C4-2B (cell line): ENCODE measurements at regions not wholly inside any gene's neighbourhood (a gene's known extent, or its start where the extent isn't known, plus 50 kb on each side); places are given as distances from the start of the nearest gene placed in this dataset.
A peak's percentile ranks its signal among the peaks of the same experiment; 100 is the strongest.

ENCODE experiments used
- H3K27ac ChIP-seq: fragments of 450-650 bp; 2 replicates; pipeline ENCODE4 v1.5.1; 2017
- ZFX ChIP-seq: fragments of 450-650 bp; IDR thresholded peaks from 2 replicates; pipeline ENCODE4 v1.6.1; 2017
- TF ChIP-seq, protein P1 (sequence below): fragments of 450-650 bp; conservative IDR thresholded peaks from 2 replicates; pipeline ENCODE4 v1.5.1; 2017; ENCODE audit warnings: mild to moderate bottlenecking

DNA sequence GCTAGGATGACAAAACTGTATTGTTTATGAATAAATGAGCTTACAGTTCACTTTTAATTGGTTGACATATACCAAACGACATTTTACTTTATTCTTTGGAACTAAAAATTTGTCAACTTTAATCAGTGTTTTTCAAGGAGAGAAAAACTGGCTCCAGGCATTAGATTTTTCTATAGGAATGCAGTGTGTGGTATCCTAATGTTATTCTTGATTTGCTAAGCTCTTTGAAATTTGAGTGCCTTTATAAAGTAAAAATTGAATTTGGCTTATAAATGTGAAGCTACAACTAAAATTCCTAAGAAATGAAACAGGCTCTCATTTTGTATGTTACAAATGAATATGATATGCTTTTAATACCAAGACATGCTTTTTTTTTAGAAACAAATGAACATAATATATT, 442.2 kb upstream of the TRAM1L1 start:
- no peak overlapping the region for H3K27ac ChIP-seq
- TF ChIP-seq ZFX = no peak
- TF ChIP-seq, protein P1, sequence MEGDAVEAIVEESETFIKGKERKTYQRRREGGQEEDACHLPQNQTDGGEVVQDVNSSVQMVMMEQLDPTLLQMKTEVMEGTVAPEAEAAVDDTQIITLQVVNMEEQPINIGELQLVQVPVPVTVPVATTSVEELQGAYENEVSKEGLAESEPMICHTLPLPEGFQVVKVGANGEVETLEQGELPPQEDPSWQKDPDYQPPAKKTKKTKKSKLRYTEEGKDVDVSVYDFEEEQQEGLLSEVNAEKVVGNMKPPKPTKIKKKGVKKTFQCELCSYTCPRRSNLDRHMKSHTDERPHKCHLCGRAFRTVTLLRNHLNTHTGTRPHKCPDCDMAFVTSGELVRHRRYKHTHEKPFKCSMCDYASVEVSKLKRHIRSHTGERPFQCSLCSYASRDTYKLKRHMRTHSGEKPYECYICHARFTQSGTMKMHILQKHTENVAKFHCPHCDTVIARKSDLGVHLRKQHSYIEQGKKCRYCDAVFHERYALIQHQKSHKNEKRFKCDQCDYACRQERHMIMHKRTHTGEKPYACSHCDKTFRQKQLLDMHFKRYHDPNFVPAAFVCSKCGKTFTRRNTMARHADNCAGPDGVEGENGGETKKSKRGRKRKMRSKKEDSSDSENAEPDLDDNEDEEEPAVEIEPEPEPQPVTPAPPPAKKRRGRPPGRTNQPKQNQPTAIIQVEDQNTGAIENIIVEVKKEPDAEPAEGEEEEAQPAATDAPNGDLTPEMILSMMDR = no peak

GRCh38 chr4:117529401-117529800, 444.0 kb upstream of the TRAM1L1 start:
- TF ChIP-seq, protein P1 = no peak
- no peak for TF ChIP-seq ZFX
- no peak overlapping the region for H3K27ac ChIP-seq

- no peak overlapping the region for H3K27ac ChIP-seq
- TF ChIP-seq, protein P1 = no peak
- TF ChIP-seq ZFX = no peak
Observed at GRCh38 chr4:117533501-117533900, 448.1 kb upstream of the TRAM1L1 start.

DNA sequence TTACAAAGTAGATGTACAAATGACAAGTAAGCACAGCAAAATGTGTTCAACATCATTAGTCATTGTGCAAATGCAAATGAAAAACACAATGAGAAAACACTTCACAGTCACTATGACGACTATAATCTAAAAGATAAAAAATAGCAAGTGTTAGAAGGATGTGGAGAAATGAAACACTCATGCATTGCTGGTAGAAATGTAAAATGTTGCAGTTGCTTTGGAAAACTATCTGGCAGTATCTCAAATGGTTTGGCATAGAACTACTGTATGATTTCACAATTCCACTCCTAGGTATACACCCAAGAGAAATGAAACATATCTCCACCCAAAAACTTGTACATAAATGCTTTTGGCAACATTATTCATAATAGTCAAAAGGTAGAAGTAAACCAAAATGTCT, 459.7 kb upstream of the TRAM1L1 start:
- H3K27ac ChIP-seq = no peak overlapping the region
- TF ChIP-seq ZFX = no peak

DNA sequence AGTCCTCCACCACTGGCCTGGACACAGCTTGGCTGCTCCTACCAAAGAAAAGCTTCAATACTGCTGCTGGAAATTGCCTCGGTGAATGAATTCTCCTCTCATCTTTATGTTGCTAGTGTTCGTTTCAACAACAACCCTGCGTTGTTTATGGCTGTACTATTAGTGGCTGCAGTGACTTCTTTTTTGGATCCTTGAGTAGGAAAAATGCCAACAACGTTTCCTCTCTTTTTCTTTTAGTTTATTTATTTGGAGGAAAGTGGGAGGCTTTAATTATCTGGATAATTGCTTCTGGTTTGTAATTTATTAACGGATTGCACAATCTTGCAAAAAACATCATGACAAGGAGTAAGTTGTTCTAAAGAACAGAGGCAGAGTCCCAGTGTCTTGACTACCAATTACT, 464.1 kb upstream of the TRAM1L1 start:
- H3K27ac ChIP-seq = no peak overlapping the region

GRCh38 chr4:117550085-117550484, 464.7 kb upstream of the TRAM1L1 start:
- no peak overlapping the region for H3K27ac ChIP-seq
- TF ChIP-seq ZFX = no peak
- TF ChIP-seq, protein P1 = no peak

More for the DNA sequence above, 464.1 kb upstream of the TRAM1L1 start:
- TF ChIP-seq, protein P1 = no peak
- no peak for TF ChIP-seq ZFX

DNA sequence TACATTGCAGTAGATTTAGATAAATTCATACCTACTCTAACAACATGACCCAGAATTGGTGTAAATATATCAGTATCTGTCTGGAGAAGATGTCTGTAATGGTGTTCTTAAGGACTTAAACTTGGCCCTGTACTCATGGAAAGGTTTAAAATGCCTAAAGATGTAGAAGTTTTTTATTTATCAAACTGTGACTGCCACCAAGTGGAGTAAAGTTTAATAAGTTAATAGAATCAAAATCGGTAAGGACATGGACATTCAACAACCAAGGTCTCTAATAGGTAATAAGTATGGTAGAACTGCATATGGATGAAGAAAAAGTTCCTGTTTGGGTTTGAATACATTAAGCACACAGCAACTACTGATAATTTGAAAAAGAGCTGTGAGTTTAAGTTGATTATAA, 474.0 kb upstream of the NDST3 start:
- TF ChIP-seq ZFX = no peak
- TF ChIP-seq, protein P1 = peak; percentile 13; the same call in 1 of the 2 replicates
- H3K27ac ChIP-seq = no peak overlapping the region

- no peak overlapping the region for H3K27ac ChIP-seq
- TF ChIP-seq, protein P1 = no peak
- no peak for TF ChIP-seq ZFX
Observed at GRCh38 chr4:117574085-117574484, 460.2 kb upstream of the NDST3 start.
